H9 (cell line): ENCODE measurements at regions not wholly inside any gene's neighbourhood (a gene's known extent, or its start where the extent isn't known, plus 50 kb on each side); places are given as distances from the start of the nearest gene placed in this dataset.
A peak's percentile ranks its signal among the peaks of the same experiment; 100 is the strongest.

Source experiments
- DNase-seq: peaks from one replicate; pipeline ENCODE4 v3.0.0-alpha.2; 2017
- H2AFZ ChIP-seq: one replicate; pipeline ENCODE4 v1.6.1; 2013; ENCODE audit warnings: mild to moderate bottlenecking, low read length, control low read depth, moderate library complexity
- H2AK5ac ChIP-seq: 2 replicates; pipeline ENCODE4 v1.6.1; 2013; ENCODE audit warnings: low read length, control low read depth, mixed read lengths; ENCODE audit not compliant: insufficient read length
- H2BK120ac ChIP-seq: one replicate; pipeline ENCODE4 v1.6.1; 2013; ENCODE audit warnings: low read depth, mild to moderate bottlenecking, low read length, control low read depth, inconsistent platforms; ENCODE audit not compliant: poor library complexity, severe bottlenecking
- H2BK12ac ChIP-seq: 2 replicates; pipeline ENCODE4 v1.6.1; 2013; ENCODE audit warnings: low read length, control low read depth, mixed read lengths, low read depth; ENCODE audit not compliant: insufficient read length
- H2BK15ac ChIP-seq: 2 replicates; pipeline ENCODE4 v1.6.1; 2013; ENCODE audit warnings: low read depth, low read length, control low read depth
- H2BK20ac ChIP-seq: one replicate; pipeline ENCODE4 v1.6.1; 2013; ENCODE audit warnings: low read depth, mild to moderate bottlenecking, low read length, control low read depth, inconsistent platforms; ENCODE audit not compliant: poor library complexity, severe bottlenecking
- H2BK5ac ChIP-seq: 2 replicates; pipeline ENCODE4 v1.6.1; 2013; ENCODE audit warnings: low read length, control low read depth, mixed read lengths; ENCODE audit not compliant: insufficient read length
- H3K14ac ChIP-seq: 2 replicates; pipeline ENCODE4 v1.6.1; 2013; ENCODE audit warnings: low read length, control low read depth; ENCODE audit not compliant: insufficient read depth
- H3K18ac ChIP-seq: 2 replicates; pipeline ENCODE4 v1.6.1; 2013; ENCODE audit warnings: low read depth, mild to moderate bottlenecking, mixed read lengths, low read length, control low read depth; ENCODE audit not compliant: insufficient read length
- H3K23ac ChIP-seq: 2 replicates; pipeline ENCODE4 v1.6.1; 2013; ENCODE audit warnings: low read length, control low read depth, mixed read lengths, low read depth; ENCODE audit not compliant: insufficient read length
- H3K23me2 ChIP-seq: 2 replicates; pipeline ENCODE4 v1.6.1; 2013; ENCODE audit warnings: low read depth, mild to moderate bottlenecking, mixed read lengths, low read length, control low read depth; ENCODE audit not compliant: insufficient read length, poor library complexity, severe bottlenecking
- H3K27ac ChIP-seq: 2 replicates; pipeline ENCODE4 v1.5.1; 2013; ENCODE audit warnings: low read length, control low read depth, mixed read lengths, low read depth; ENCODE audit not compliant: insufficient read length
- H3K27me3 ChIP-seq: 2 replicates; pipeline ENCODE4 v1.6.1; 2013; ENCODE audit warnings: low read length, control low read depth, inconsistent platforms; ENCODE audit not compliant: insufficient read depth
- H3K4ac ChIP-seq: 2 replicates; pipeline ENCODE4 v1.6.1; 2013; ENCODE audit warnings: low read depth, mild to moderate bottlenecking, control low read depth, inconsistent platforms, low read length, moderate library complexity
- H3K4me1 ChIP-seq: 2 replicates; pipeline ENCODE4 v1.6.1; 2013; ENCODE audit warnings: low read length, control low read depth, inconsistent platforms; ENCODE audit not compliant: insufficient read depth
- H3K4me2 ChIP-seq: 2 replicates; pipeline ENCODE4 v1.6.1; 2013; ENCODE audit warnings: low read length, control low read depth, mixed read lengths; ENCODE audit not compliant: insufficient read length, insufficient read depth
- H3K56ac ChIP-seq: 2 replicates; pipeline ENCODE4 v1.6.1; 2013; ENCODE audit warnings: low read depth, mild to moderate bottlenecking, mixed read lengths, low read length, control low read depth; ENCODE audit not compliant: insufficient read length
- H3K79me1 ChIP-seq: 2 replicates; pipeline ENCODE4 v1.6.1; 2013; ENCODE audit warnings: low read depth, mild to moderate bottlenecking, moderate library complexity, low read length, control low read depth, inconsistent platforms; ENCODE audit not compliant: insufficient read depth, poor library complexity, severe bottlenecking
- H3K79me2 ChIP-seq: 2 replicates; pipeline ENCODE4 v1.6.1; 2013; ENCODE audit warnings: low read length, control low read depth, inconsistent platforms; ENCODE audit not compliant: insufficient read depth
- H3K9ac ChIP-seq: 2 replicates; pipeline ENCODE4 v1.6.1; 2013; ENCODE audit warnings: low read length, control low read depth, mixed read lengths; ENCODE audit not compliant: insufficient read length; ENCODE audit errors: extremely low read depth
- H3K9me3 ChIP-seq: one replicate; pipeline ENCODE4 v1.6.1; 2013; ENCODE audit warnings: low read depth, low read length, inconsistent platforms; ENCODE audit not compliant: control insufficient read depth
- H3T11ph ChIP-seq: one replicate; pipeline ENCODE4 v1.6.1; 2013; ENCODE audit warnings: mild to moderate bottlenecking, low read length, control low read depth, inconsistent platforms
- H4K20me1 ChIP-seq: one replicate; pipeline ENCODE4 v1.6.1; 2013; ENCODE audit not compliant: control insufficient read depth, insufficient read length, insufficient read depth
- H4K5ac ChIP-seq: 2 replicates; pipeline ENCODE4 v1.6.1; 2013; ENCODE audit warnings: low read depth, mild to moderate bottlenecking, mixed read lengths, low read length, control low read depth; ENCODE audit not compliant: insufficient read length
- H4K8ac ChIP-seq: replicated peaks from 2 replicates; pipeline ENCODE4 v1.6.1; 2013; ENCODE audit warnings: low read length, control low read depth, mixed read lengths, low read depth; ENCODE audit not compliant: insufficient read length
- H4K91ac ChIP-seq: 2 replicates; pipeline ENCODE4 v1.6.1; 2013; ENCODE audit warnings: low read depth, mild to moderate bottlenecking, moderate library complexity, mixed read lengths, low read length, control low read depth; ENCODE audit not compliant: insufficient read length
- H3K27ac Mint-ChIP-seq, 3 experiments: 2 replicates in 2 of 3; 3 replicates in 1 of 3; pipeline ENCODE4 v1.8.0; 2020 to 2021; ENCODE audit warnings: mixed read lengths in 3 of 3, mild to moderate bottlenecking in 1 of 3, moderate library complexity in 1 of 3
- H3K27me3 Mint-ChIP-seq: 2 replicates; pipeline ENCODE4 v1.8.0; 2021; ENCODE audit warnings: low read depth, mild to moderate bottlenecking, moderate library complexity, mixed read lengths
- H3K36me3 Mint-ChIP-seq, 3 experiments: 2 replicates in 2 of 3; 3 replicates in 1 of 3; pipeline ENCODE4 v1.8.0; 2020 to 2021; ENCODE audit warnings: low read depth in 3 of 3, mixed read lengths in 3 of 3; ENCODE audit not compliant: insufficient read depth in 1 of 3
- H3K4me1 Mint-ChIP-seq, 2 experiments: 2 replicates each; pipeline ENCODE4 v1.8.0; 2020; ENCODE audit warnings: mixed read lengths in 2 of 2
- H3K4me3 Mint-ChIP-seq, 2 experiments: 2 replicates in 1 of 2; 3 replicates in 1 of 2; pipeline ENCODE4 v1.8.0; 2020 to 2021; ENCODE audit warnings: mild to moderate bottlenecking in 2 of 2, mixed read lengths in 2 of 2, moderate library complexity in 1 of 2
- H3K9me3 Mint-ChIP-seq, 2 experiments: 2 replicates in 1 of 2; 3 replicates in 1 of 2; pipeline ENCODE4 v1.8.0; 2020; ENCODE audit warnings: mild to moderate bottlenecking in 2 of 2, mixed read lengths in 2 of 2, moderate library complexity in 1 of 2
- WGBS: extraction: QIAGEN DNeasy Blood & Tissue Kit; methylation state at CpG from one replicate; pipeline ENCODE4 v1.1.7; 2013; ENCODE audit warnings: missing lambda C conversion rate, low lambda C conversion rate, mixed read lengths; ENCODE audit not compliant: insufficient read length; ENCODE audit errors: extremely low coverage; 5-methylcytosine and 5-hydroxymethylcytosine counted together
- TF ChIP-seq, protein P1 (sequence below): fragments of 200-600 bp; sonication (generic); conservative IDR thresholded peaks from 3 replicates; pipeline ENCODE4 v1.8.0; 2021; ENCODE audit warnings: antibody characterized with exemption, mild to moderate bottlenecking

DNA sequence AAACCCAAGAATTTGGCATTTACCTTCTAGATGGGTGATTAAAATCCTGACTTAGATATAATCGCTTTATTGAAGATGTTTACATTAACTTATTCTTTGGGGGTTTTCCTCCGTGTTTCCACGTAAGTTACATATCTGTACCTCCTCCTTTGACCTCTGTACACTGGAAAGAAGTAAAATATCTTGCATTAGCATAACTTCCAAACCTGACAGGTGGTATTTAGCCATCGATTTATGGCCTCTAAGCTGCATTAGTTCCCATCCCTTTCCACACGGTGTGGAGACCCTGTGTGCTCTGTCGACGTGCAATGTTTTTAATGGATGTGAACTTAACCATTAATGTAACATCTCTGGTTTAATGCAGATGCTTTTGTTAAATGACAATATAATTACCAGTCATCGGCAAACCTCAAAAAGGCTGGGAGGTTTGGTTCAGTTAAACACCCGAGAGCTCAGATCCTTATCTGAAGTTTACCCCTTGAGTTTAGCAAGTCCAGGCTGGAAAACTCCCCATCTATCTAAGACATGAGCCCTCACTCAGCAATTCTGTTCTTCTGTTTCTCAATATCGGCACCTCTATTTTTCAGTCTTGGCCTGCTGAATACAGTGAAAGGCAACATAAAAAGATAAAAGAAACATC, 295.2 kb downstream of the GATA3 start:
- Histone ChIP-seq H3K4me2 (no peak overlapping the region), H3K27me3 (no peaks in the 10 kb centered on the region), H3K79me2 (no peaks in the 10 kb centered on the region), H3K56ac (no peak overlapping the region), H2BK20ac (no peak overlapping the region), H3K9ac (no peak overlapping the region), H3K27ac (no peak overlapping the region), H2BK120ac (no peak overlapping the region), H2BK12ac (no peak overlapping the region), H3T11ph (no peak overlapping the region), H4K91ac (no peak overlapping the region), H2BK15ac (no peak overlapping the region), H3K4ac (no peak overlapping the region), H3K23me2 (no peaks in the 10 kb centered on the region), H2BK5ac (no peak overlapping the region), H3K23ac (no peak overlapping the region), H2AK5ac (no peak overlapping the region), H3K14ac (no peak overlapping the region), H3K79me1 (no peaks in the 10 kb centered on the region), H2AFZ (no peak overlapping the region), H4K8ac (no peak overlapping the region), H4K5ac (no peak overlapping the region), H3K9me3 (no peaks in the 10 kb centered on the region), H3K18ac (no peak overlapping the region), H4K20me1 (no peaks in the 10 kb centered on the region), H3K4me1 (no peaks in the 10 kb centered on the region)
- no CpG with 5 or more reads among the region's 10 CpGs for WGBS
- Mint-ChIP-seq H3K4me1 (peaks cover 12 to 13% of the 10 kb centered on the region in 2 experiments), H3K27ac (peak overlapping the region in 1 of 3 experiments; percentile 45; a peak in 2 of 7 replicates), H3K4me3 (no peak overlapping the region), H3K27me3 (no peaks in the 10 kb centered on the region), H3K36me3 (no peaks in the 10 kb centered on the region; a peak in 1 of 7 replicates), H3K9me3 (peaks cover 0 to 2% of the 10 kb centered on the region in 2 experiments; a peak in 1 of 5 replicates)
- TF ChIP-seq, protein P1, sequence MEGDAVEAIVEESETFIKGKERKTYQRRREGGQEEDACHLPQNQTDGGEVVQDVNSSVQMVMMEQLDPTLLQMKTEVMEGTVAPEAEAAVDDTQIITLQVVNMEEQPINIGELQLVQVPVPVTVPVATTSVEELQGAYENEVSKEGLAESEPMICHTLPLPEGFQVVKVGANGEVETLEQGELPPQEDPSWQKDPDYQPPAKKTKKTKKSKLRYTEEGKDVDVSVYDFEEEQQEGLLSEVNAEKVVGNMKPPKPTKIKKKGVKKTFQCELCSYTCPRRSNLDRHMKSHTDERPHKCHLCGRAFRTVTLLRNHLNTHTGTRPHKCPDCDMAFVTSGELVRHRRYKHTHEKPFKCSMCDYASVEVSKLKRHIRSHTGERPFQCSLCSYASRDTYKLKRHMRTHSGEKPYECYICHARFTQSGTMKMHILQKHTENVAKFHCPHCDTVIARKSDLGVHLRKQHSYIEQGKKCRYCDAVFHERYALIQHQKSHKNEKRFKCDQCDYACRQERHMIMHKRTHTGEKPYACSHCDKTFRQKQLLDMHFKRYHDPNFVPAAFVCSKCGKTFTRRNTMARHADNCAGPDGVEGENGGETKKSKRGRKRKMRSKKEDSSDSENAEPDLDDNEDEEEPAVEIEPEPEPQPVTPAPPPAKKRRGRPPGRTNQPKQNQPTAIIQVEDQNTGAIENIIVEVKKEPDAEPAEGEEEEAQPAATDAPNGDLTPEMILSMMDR = no peak
- DNase-seq = no peak
